ENCODE measurements at regions not wholly inside any gene's neighbourhood (a gene's known extent, or its start where the extent isn't known, plus 50 kb on each side); places are given as distances from the start of the nearest gene placed in this dataset.
"Not testable (repeated sequence)": the region's sequence is repeated elsewhere in the genome, so short reads cannot be mapped to it uniquely, and the experiment has no call there.

GRCh38 chr11:91996526-91996925, 228.1 kb upstream of the FAT3 start:
- DNase-seq (no peak), ATAC-seq (ENCODE audit: low FRiP score in 2 of 2) (no peak)
- WGBS, 2 donors, result 87 to 90% methylated on average over 1 of the region's 1 CpG
- Histone ChIP-seq H3K27ac (no peak overlapping the region), H3K9me3 (no peaks in the 10 kb centered on the region), H3K27me3 (no peaks in the 10 kb centered on the region), H3K4me1 (no peaks in the 10 kb centered on the region), H3K36me3 (no peaks in the 10 kb centered on the region), H3K4me3 (no peak overlapping the region)
- no peak for TF ChIP-seq POLR2AphosphoS5 (IDR thresholded peaks at IDR 0.05)
- TF ChIP-seq CTCF (IDR thresholded peaks at IDR 0.05), result no peak
- TF ChIP-seq POLR2A (IDR thresholded peaks at IDR 0.05), result no peak
- TF ChIP-seq EP300 (IDR thresholded peaks at IDR 0.05), result no peak

DNA sequence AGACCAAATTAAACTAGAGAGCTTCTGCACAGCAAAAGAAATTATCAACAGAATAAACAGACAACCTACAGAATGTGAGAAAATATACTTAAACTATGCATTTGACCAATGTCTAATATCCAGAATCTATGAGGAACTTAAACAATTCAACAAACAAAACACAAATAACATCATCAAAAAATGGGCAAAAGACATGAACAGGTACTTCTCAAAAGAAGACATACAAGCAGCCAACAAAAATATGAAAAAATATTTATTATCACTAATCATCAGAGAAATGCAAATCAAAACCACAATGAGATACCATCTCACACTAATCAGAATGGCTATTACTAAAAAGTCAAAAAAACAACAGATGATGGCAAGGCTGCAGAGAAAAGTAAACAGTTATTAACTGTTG, 236.2 kb upstream of the FAT3 start:
- not testable (repeated sequence) for ATAC-seq (ENCODE audit: low FRiP score in 2 of 2); H3K4me3 ChIP-seq; H3K27me3 ChIP-seq; H3K27ac ChIP-seq; H3K9me3 ChIP-seq; H3K36me3 ChIP-seq; DNase-seq; H3K4me1 ChIP-seq

- Histone ChIP-seq H3K27me3 (no peaks in the 10 kb centered on the region), H3K4me1 (no peaks in the 10 kb centered on the region), H3K27ac (no peak overlapping the region), H3K36me3 (no peaks in the 10 kb centered on the region), H3K4me3 (no peak overlapping the region), H3K9me3 (no peaks in the 10 kb centered on the region)
- ATAC-seq (ENCODE audit: low FRiP score in 2 of 2) (no peak), DNase-seq (no peak)
- no peak for TF ChIP-seq POLR2A (IDR thresholded peaks at IDR 0.05)
- no peak for TF ChIP-seq CTCF (IDR thresholded peaks at IDR 0.05)
- TF ChIP-seq POLR2AphosphoS5 (IDR thresholded peaks at IDR 0.05), result no peak
- no peak for TF ChIP-seq EP300 (IDR thresholded peaks at IDR 0.05)
Observed at GRCh38 chr11:91986218-91986617, 238.4 kb upstream of the FAT3 start.

GRCh38 chr11:91984033-91984584, 240.5 kb upstream of the FAT3 start:
- TF ChIP-seq POLR2AphosphoS5 (IDR thresholded peaks at IDR 0.05) (no peak), EP300 (IDR thresholded peaks at IDR 0.05) (no peak), POLR2A (IDR thresholded peaks at IDR 0.05) (no peak), CTCF (IDR thresholded peaks at IDR 0.05) (no peak)
- Histone ChIP-seq H3K27ac (no peak overlapping the region), H3K4me3 (no peak overlapping the region), H3K4me1 (no peaks in the 10 kb centered on the region), H3K27me3 (no peaks in the 10 kb centered on the region), H3K36me3 (no peaks in the 10 kb centered on the region), H3K9me3 (no peaks in the 10 kb centered on the region)
- no peak for DNase-seq
- no peak for ATAC-seq (ENCODE audit: low FRiP score in 2 of 2)
- WGBS, 2 donors, result 75 to 78% methylated on average over 5 of the region's 5 CpGs

- TF ChIP-seq EP300 (IDR thresholded peaks at IDR 0.05), result no peak
- TF ChIP-seq CTCF (IDR thresholded peaks at IDR 0.05), result no peak
- no peak for TF ChIP-seq POLR2A (IDR thresholded peaks at IDR 0.05)
- TF ChIP-seq POLR2AphosphoS5 (IDR thresholded peaks at IDR 0.05), result peak in 1 of 2 donors; percentile 39
- Histone ChIP-seq H3K4me3 (no peak overlapping the region), H3K9me3 (no peaks in the 10 kb centered on the region), H3K36me3 (no peaks in the 10 kb centered on the region), H3K27me3 (no peaks in the 10 kb centered on the region), H3K4me1 (no peaks in the 10 kb centered on the region), H3K27ac (peak overlapping the region in 1 of 4 donors; percentile 46)
- 21 to 47% methylated on average over 1 of the region's 1 CpG for WGBS, 2 donors
- DNase-seq (no peak), ATAC-seq (ENCODE audit: low FRiP score in 2 of 2) (peak; percentile 80 to 92)
Observed at GRCh38 chr11:91981995-91982394, 242.6 kb upstream of the FAT3 start.
